Coronary artery (tissue), 2 donors: ENCODE measurements at regions not wholly inside any gene's neighbourhood (a gene's known extent, or its start where the extent isn't known, plus 50 kb on each side); places are given as distances from the start of the nearest gene placed in this dataset.

Experiments used
- DNase-seq: peaks from one replicate; pipeline ENCODE4 v3.0.0-alpha.2; 2017; ENCODE audit warnings: low spot score
- H3K27ac ChIP-seq, 2 donors: fragments of 200-600 bp; sonication (generic); one replicate each; pipeline ENCODE4 v1.5.1; 2016 to 2019
- H3K4me3 ChIP-seq: fragments of 200-600 bp; sonication (generic); 2 replicates; pipeline ENCODE4 v1.5.1; 2016; ENCODE audit warnings: mild to moderate bottlenecking, moderate library complexity
- TF ChIP-seq, protein P1 (sequence below): fragments of 200-600 bp; sonication (generic); IDR thresholded peaks from one replicate; pipeline ENCODE4 v1.5.1; 2019; ENCODE audit warnings: antibody characterized with exemption

DNA sequence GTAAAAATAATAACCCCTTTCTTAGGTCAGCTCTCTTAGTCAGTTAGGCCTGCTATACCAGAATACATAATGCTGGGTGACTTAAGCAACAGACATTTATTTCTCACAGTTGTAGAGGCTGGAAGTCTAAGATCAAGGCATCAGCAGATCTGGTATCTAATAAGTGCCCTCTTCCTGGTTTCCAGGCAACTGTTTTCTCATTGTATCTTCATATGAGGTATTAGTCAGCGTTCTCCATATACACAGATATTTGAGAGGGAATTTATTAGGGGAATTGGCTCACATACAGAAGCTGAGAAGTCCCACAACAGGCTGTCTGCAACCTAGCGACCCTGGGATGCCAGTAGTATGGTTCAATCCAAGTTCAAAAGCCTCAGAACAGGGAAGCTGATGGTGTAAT lies 896.0 kb downstream of the GALC start:
- TF ChIP-seq, protein P1, sequence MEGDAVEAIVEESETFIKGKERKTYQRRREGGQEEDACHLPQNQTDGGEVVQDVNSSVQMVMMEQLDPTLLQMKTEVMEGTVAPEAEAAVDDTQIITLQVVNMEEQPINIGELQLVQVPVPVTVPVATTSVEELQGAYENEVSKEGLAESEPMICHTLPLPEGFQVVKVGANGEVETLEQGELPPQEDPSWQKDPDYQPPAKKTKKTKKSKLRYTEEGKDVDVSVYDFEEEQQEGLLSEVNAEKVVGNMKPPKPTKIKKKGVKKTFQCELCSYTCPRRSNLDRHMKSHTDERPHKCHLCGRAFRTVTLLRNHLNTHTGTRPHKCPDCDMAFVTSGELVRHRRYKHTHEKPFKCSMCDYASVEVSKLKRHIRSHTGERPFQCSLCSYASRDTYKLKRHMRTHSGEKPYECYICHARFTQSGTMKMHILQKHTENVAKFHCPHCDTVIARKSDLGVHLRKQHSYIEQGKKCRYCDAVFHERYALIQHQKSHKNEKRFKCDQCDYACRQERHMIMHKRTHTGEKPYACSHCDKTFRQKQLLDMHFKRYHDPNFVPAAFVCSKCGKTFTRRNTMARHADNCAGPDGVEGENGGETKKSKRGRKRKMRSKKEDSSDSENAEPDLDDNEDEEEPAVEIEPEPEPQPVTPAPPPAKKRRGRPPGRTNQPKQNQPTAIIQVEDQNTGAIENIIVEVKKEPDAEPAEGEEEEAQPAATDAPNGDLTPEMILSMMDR: no peak
- H3K27ac ChIP-seq: no peak overlapping the region
- DNase-seq: no peak
- H3K4me3 ChIP-seq: no peak overlapping the region

DNA sequence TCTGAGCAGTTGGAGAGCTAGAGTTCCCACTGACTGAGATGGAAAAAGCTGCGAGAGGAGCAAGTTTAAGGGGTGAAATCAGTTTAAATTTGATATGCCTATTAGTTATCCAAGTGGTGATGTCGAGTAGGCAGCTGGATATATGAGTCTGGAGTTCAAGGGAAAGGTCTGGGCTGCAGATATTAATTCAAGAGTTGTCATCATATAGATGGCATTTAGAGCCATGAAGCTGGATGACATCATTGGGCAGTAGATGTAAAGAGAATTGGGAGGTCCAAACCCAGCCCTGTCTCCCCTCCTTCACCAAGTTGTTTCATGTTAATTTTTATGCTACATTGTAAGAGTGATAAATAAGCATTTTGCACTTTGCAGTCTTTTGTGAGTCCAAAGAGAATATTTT lies 898.1 kb downstream of the GALC start:
- TF ChIP-seq, protein P1: no peak
- H3K4me3 ChIP-seq: no peak overlapping the region
- DNase-seq: no peak
- H3K27ac ChIP-seq: no peak overlapping the region

DNA sequence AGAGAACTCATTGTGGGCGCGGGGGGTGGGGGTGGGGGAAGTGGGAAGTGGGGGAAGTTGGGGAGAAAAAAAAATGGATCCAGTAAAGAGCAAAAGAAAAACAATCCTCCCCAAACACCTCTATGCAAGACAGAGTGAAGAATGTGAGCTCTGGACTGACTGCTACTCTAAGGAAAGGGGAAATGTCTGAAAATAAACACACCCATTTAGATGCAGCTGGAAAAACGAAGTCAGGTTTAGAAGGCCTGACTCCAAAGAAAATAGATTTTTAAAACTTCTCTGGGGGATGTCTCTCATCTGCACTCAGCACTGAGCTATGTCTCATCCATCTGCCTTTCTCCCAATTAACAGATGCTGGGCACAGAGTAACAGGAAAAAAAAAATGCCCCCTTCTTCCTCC lies 904.4 kb downstream of the GALC start:
- Histone ChIP-seq H3K4me3 (no peak overlapping the region), H3K27ac (no peak overlapping the region)
- TF ChIP-seq, protein P1: no peak
- DNase-seq: no peak

DNA sequence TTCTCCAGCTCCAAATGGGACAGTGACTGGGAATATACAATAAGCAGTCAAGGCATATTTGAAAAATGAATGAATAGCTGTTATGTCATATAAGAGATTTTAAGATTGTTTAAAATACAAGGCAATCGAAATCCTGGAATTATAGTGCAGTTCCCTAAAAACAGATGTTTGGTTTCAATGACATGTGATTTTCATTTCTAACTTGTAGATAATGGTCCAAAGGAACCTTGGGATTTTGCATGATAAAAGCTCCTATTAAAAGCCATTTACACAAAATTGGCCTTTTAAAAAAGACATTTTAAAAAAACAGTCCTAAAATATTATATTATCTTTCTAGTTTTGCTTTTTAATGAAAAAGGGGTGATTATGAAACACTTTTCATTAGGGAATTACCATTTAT lies 905.1 kb downstream of the GALC start:
- no peak overlapping the region for H3K4me3 ChIP-seq
- TF ChIP-seq, protein P1: no peak
- H3K27ac ChIP-seq: no peak overlapping the region
- DNase-seq: no peak

DNA sequence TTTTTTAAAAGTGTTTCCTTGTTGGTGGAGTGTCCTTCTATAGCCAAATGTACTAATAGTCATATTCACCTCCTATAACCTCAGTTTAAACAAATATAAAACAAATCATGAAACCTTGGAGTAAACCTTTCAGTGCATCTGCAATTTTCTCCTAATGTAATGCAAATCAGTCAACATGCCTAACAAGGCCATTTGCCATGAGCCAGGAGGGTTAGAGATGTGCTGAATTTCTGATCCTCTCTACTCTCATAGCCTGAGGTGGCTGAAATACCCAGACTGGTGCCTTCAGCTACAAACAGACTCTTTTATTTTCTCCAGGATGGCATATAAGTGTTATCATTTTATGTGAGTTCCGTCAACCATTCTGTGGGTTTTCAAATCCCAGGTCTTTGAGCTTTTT lies 908.1 kb downstream of the GALC start:
- H3K4me3 ChIP-seq: no peak overlapping the region
- no peak overlapping the region for H3K27ac ChIP-seq
- TF ChIP-seq, protein P1: no peak
- no peak for DNase-seq

DNA sequence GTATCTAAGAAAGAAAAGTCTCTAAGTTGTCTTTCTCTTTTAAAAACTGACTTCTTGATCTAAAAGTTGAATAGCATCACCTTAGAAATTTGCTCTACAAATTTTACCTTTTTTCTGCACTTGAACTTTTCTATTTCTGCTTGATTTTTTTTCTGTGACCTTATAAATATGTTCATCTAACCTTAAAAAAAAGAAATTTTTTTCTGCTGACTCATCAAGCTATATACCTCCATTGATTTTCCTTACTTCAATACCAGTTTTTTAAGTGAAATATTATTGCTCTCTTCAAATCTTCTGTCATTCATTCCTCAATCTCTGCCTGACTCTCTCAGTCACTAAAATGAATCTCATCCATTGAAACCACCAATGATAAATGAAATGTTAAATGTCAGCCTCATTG lies 910.1 kb downstream of the GALC start:
- no peak for DNase-seq
- TF ChIP-seq, protein P1: no peak
- no peak overlapping the region for H3K4me3 ChIP-seq
- H3K27ac ChIP-seq: no peak overlapping the region

DNA sequence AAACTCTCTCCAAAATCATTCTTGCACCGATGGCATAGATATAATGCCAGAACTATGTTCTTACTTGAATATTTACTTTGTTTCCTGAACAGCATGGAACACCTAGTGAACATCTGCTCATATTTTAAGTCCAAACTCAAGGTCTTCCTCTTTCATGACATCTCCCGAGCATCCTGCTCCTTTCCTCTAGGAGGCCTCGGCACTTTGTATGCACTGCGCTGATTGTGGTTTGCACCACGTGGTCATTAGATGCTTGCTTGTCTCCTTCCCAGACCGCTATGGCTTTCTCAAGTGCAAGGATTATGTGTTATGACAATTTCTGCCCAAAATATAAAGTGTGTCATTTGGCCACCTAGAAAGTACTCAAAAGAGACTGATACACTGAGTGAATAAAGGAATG lies 912.0 kb downstream of the GALC start:
- TF ChIP-seq, protein P1: no peak
- no peak overlapping the region for H3K27ac ChIP-seq
- no peak overlapping the region for H3K4me3 ChIP-seq
- DNase-seq: no peak
